ENCODE measurements at regions not wholly inside any gene's neighbourhood (a gene's known extent, or its start where the extent isn't known, plus 50 kb on each side); places are given as distances from the start of the nearest gene placed in this dataset.
"Not testable (repeated sequence)": the region's sequence is repeated elsewhere in the genome, so short reads cannot be mapped to it uniquely, and the experiment has no call there.

- intact Hi-C loops (cut with micrococcal nuclease), result loop anchor here (1.0 to 10.0 kb wide), 2 partner anchors 18 to 206 kb away; partner anchors contain the start of gene AFF2
- peaks cover 5% of the 10 kb centered on the region for H3K4me1 ChIP-seq (ENCODE audit: control insufficient read depth, extremely low read depth, insufficient read depth, low read length)
- peak; percentile 31 for FAIRE-seq
These were observed 201.7 kb upstream of the AFF2 start for GRCh38 chrX:148298737-148299136.

GRCh38 chrX:148305214-148305613, 195.2 kb upstream of the AFF2 start:
- H3K79me2 ChIP-seq (ENCODE audit: control insufficient read depth, insufficient read depth, low read length); dilution Hi-C loops (cut with MboI; ENCODE audit: extremely low pct_ligation_motif_present, low sequenced_read_pairs); POLR2A ChIA-PET; H4K20me1 ChIP-seq (replicated peaks; ENCODE audit: control insufficient read depth, extremely low read depth, insufficient read depth, low read length); DNase-seq (ENCODE audit: low read depth, low spot score); BruUV-seq (replicated peaks); H3K9me3 ChIP-seq (replicated peaks; ENCODE audit: control insufficient read depth, insufficient read depth, low read length); FAIRE-seq; H3K4me3 ChIP-seq (replicated peaks in 1 of 3; ENCODE audit: insufficient read depth in 1 of 3, low read depth in 1 of 3, low read length in 3 of 3); H2AFZ ChIP-seq (ENCODE audit: low read depth, low read length); CTCF ChIA-PET; H3K9ac ChIP-seq (replicated peaks; ENCODE audit: extremely low read depth, insufficient read depth, low read length); H3K4me1 ChIP-seq (ENCODE audit: control insufficient read depth, extremely low read depth, insufficient read depth, low read length); H3K27me3 ChIP-seq (ENCODE audit: control insufficient read depth in 2 of 2, insufficient read depth in 2 of 2, low read length in 2 of 2); H3K36me3 ChIP-seq (ENCODE audit: control insufficient read depth in 2 of 2, extremely low read depth in 1 of 2, insufficient read depth in 2 of 2, low read length in 2 of 2); H3K27ac ChIP-seq (ENCODE audit: insufficient read depth, low read depth, low read length); H3K4me2 ChIP-seq (ENCODE audit: insufficient read depth, low read length); intact Hi-C loops (cut with micrococcal nuclease); H3K9me1 ChIP-seq (replicated peaks; ENCODE audit: control insufficient read depth, extremely low read depth, insufficient read depth, low read length): not testable (repeated sequence)

More at GRCh38 chrX:148298737-148299136, 201.7 kb upstream of the AFF2 start:
- Histone ChIP-seq H3K36me3 (ENCODE audit: control insufficient read depth in 2 of 2, extremely low read depth in 1 of 2, insufficient read depth in 2 of 2, low read length in 2 of 2) (no peaks in the 10 kb centered on the region), H4K20me1 (replicated peaks; ENCODE audit: control insufficient read depth, extremely low read depth, insufficient read depth, low read length) (no peaks in the 10 kb centered on the region), H2AFZ (ENCODE audit: low read depth, low read length) (no peak overlapping the region), H3K9me1 (replicated peaks; ENCODE audit: control insufficient read depth, extremely low read depth, insufficient read depth, low read length) (no peaks in the 10 kb centered on the region), H3K79me2 (ENCODE audit: control insufficient read depth, insufficient read depth, low read length) (no peaks in the 10 kb centered on the region), H3K4me2 (ENCODE audit: insufficient read depth, low read length) (no peak overlapping the region), H3K27me3 (ENCODE audit: control insufficient read depth in 2 of 2, insufficient read depth in 2 of 2, low read length in 2 of 2) (no peaks in the 10 kb centered on the region), H3K9ac (replicated peaks; ENCODE audit: extremely low read depth, insufficient read depth, low read length) (no peak overlapping the region), H3K27ac (ENCODE audit: insufficient read depth, low read depth, low read length) (peak overlapping the region; percentile 34), H3K4me3 (replicated peaks in 1 of 3; ENCODE audit: insufficient read depth in 1 of 3, low read depth in 1 of 3, low read length in 3 of 3) (no peak overlapping the region), H3K9me3 (replicated peaks; ENCODE audit: control insufficient read depth, insufficient read depth, low read length) (no peaks in the 10 kb centered on the region)
- BruUV-seq (replicated peaks), result no TSS peak
- TF ChIP-seq MAX (IDR thresholded peaks at IDR 0.05; ENCODE audit: insufficient read depth, insufficient read length), result no peak
- TF ChIP-seq POLR2A (IDR thresholded peaks at IDR 0.05; ENCODE audit: low read depth, low read length), result no peak
- TF ChIP-seq POLR2AphosphoS5 (IDR thresholded peaks at IDR 0.05; ENCODE audit: insufficient read depth, low read depth, low read length), result peak; percentile 24
- TF ChIP-seq FOS (IDR thresholded peaks at IDR 0.05; ENCODE audit: borderline replicate concordance, insufficient read depth, low read length), result peak; percentile 73
- no peak for TF ChIP-seq MYC (IDR thresholded peaks at IDR 0.05; ENCODE audit: low read depth, low read length)
- peak; percentile 92 for TF ChIP-seq GATA2 (IDR thresholded peaks at IDR 0.05; ENCODE audit: insufficient read depth, insufficient read length, low read depth, low read length)
- no peak for TF ChIP-seq CTCF (IDR thresholded peaks at IDR 0.05; ENCODE audit: extremely low read depth in 1 of 2, insufficient read depth in 1 of 2, low read depth in 1 of 2, low read length in 2 of 2)
- TF ChIP-seq EZH2 (IDR thresholded peaks at IDR 0.05; ENCODE audit: borderline replicate concordance, low read depth, low read length, severe bottlenecking), result no peak
- TF ChIP-seq JUN (IDR thresholded peaks at IDR 0.05; ENCODE audit: borderline replicate concordance, insufficient read depth, insufficient read length, low read depth), result peak; percentile 71
- peak; percentile 72 for DNase-seq (ENCODE audit: low read depth, low spot score)
- ChIA-PET POLR2A (no interaction called here), CTCF (interaction anchor here (1.0 kb wide), 1 partner anchor 18 kb away, joined by 3 read pairs; no protein-coding TSS in a partner anchor)
- dilution Hi-C loops (cut with MboI; ENCODE audit: extremely low pct_ligation_motif_present, low sequenced_read_pairs), result no loop called here

Measured in endothelial cell of umbilical vein (primary cell).